HG02970 (cell line): ENCODE measurements at regions not wholly inside any gene's neighbourhood (a gene's known extent, or its start where the extent isn't known, plus 50 kb on each side); places are given as distances from the start of the nearest gene placed in this dataset.
"Not testable (repeated sequence)": the region's sequence is repeated elsewhere in the genome, so short reads cannot be mapped to it uniquely, and the experiment has no call there.

Experiments used
- ATAC-seq: cut with Tn5 transposase; IDR thresholded peaks from one replicate; pipeline ENCODE4 v1.9.1; 2021; ENCODE audit warnings: mild to moderate bottlenecking, moderate library complexity, moderate number of reproducible peaks; ENCODE audit not compliant: unreplicated experiment, low FRiP score

DNA sequence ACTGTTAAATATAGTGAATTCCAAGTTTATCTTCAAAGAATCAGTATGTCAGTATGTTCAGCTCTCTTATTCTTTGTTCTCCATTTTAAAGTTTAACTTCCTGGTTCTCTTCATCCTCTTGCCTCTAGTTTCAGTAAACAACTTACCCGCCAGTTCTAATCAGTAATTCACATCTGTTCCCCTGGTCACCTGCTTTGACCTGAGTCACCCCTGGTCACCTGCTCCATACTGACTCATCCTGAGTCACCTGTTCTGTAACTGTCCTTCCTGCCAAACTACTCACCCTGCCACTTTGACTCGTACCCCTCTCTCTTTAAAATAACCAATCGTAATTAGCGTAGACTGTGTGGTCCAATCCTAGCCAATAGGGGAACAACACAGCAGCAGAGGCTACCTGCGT is 992.7 kb upstream of the HS3ST1 start:
- no peak for ATAC-seq

DNA sequence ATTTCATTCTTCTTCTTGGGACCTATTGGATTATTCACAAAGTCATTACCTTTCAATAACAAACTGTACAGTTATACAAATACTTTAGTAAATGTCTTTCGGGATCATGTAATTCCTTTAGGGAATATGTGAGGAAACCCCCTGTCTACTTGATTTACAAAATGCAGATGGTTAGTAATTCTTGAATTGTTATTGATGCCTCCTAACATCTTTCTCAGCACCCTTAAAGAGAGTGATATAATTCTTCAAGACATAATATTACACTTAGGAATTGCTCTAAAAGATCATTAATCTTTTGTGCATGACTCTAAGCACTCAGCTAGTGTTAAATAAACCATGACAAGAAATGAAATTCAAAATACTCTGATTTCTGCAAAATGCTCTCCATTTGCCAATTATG is 988.1 kb upstream of the HS3ST1 start:
- ATAC-seq: no peak

DNA sequence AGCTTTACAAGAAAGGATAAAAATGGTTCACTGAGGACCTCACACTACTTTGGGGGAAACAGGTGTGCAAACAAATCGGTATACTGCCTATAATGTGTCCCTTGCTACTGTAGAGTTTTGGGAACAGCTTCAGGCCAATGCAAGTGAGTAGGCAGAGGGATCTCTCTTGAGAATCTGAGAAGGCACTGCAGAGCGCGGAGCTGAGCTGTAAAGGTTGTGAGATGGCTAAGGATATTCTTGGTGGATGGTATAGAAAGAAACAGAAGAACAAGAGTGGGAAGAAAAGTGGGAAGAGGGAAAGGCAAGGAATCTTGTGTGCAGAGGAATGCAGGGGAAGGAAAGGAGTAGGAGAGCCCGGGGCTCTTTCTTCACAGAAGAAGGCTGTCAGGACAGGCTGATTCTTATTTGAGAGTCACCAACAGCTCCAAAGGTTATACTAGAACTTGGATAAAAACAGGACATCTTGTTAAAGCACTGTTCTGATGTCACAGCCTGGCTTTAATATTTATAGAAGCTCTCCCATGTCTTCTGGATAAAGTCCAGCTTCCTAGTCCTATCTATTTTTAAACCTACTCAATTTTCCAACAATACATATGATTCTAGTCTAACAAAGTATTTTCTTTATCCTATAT is 985.6 kb upstream of the HS3ST1 start:
- no peak for ATAC-seq

DNA sequence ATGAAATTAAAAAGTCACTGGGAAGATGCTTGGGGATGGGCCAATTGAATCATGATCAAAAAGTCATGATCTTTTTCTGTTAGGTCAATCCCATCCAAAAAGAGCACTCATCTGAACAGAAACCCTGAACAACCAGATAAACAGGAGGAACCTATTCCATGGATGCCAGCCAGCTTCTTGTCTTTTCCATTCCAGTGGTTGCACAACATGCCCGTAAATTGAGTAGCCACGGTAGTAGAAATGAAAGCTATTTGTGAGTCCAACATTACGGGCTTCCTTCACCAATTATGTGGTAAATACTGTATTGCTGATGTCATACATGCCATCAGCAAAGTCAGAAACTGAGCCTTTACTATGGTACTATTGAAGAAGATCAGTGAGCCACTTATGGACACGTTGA is 982.4 kb upstream of the HS3ST1 start:
- ATAC-seq: no peak

DNA sequence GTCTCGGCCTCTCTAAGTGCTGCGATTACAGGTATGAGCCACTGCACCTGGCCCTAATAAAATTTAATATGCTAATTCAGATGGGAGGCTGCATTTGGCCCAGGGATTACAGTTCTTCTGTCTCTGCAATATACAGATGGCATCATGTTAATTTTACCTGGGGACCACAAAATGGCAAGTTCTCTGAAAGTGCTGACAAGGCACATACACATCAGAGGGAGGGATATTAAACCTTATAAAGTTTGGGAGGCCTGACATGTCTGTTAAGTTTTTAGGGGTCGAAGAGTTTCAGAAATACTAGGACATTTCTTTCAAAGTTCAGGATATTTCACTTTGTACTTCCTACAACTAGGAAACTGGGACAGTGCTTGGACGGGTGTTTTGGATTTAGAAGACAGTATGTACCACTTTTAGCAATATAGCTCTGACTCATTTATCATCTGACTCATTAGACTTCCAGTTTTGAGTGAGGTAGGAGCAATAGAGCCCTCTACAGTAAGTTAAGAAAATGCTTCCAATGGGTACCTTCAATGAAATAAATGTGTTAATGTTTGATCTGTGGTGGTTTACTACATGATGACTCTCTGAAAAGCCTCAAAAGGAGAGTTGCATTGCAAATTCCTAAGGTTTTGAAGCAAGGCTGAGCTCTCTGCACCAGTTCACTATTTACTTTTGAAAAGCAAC is 981.0 kb upstream of the HS3ST1 start:
- no peak for ATAC-seq

DNA sequence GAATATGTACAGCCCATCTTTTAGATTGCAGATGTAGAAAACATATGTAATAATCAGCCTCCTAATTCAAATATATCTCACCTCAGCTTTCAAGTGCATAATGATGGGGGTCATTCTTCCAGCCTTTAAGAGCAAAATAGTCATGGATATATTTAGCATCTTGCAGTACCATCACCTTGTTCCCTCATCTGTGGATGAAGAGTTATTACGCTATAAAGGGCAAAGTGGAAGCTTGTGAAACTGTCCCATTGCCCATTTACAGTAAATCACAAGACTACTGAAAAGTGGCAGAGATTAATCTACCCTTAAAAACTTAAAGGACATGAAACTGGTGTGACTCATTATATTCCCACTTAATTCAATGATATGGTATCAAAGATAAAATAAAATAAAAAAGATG is 979.7 kb upstream of the HS3ST1 start:
- ATAC-seq: no peak

DNA sequence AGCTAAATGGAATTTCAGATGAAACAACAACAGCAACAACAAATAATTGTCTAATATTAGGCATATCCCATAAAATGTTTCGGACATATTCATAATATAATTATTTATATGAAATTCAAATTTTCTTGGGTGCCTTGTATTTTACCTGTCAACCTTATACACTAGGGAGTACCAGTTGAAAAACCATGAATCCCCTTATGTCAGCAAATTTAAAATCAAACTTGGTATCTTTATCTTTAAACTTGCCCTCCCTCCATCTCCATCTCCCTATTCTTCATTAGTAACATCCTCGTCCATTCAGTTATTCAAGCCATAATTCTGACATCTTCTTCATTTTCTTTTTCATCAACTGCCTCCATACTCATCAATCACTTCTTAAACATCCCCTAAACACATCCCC is 974.5 kb upstream of the HS3ST1 start:
- no peak for ATAC-seq

DNA sequence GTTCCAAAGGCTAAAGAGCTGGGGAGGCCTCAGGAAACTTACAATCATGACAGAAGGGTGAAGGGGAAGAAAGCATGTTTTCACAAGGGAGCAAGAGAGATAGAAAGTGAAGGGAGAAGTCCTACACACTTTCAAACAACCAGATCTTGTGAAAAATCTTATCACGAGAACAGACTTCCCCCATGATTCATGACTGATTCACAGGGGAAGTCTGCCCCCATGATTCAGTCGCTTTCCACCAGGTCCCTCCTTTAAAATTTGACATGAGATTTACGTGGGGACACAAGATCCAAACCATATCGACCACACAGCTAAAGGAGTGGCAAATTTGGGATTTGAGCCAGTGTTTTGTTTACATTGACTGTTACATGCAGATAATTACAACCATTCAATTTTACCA is 971.1 kb upstream of the HS3ST1 start:
- ATAC-seq: no peak

DNA sequence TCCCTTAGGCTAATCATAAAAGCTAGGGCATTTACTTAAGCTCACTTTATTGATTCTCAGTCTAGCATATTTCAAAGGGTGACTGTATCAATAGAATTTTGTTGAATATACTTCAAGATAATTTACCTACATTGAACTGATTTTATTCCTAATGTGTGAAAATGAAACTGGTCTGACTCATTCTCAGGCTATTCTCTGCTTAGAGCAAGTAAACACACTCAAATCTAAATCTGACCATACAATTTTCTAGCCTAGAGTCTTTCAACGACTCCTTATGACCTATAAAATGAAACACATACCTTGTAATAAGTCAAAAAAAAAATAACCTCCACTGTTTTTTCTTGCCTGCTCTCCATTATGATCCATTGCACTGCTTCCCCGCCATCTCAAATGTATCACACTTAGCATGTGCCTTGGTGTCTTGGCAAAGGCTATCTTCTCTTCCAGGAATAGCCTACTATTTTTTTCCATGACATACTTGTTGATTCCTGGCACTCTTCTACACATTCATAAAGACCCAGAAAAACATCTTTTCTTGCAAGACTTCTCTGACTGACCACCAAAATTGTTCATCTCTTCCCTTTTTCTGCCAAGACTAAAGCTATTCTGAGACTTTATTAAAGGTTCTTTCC is 965.1 kb upstream of the HS3ST1 start:
- ATAC-seq: no peak

DNA sequence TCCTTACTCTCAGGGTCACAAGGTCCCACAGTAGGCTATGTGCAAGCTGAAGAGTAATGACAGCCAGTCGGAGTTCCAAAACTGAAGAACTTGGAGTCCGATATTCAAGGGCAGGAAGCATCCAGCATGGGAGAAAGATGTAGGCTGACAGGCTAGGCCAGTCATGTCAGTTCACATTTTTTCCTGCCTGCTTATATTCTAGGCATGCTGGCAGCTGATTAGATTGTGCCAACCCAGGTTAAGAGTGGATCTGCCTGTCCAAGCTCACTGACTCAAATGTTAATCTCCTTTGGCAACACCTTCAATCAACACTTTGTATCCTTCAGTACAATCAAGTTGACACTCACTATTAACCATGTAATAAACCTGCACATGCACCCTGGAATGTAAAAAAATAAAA is 960.9 kb upstream of the HS3ST1 start:
- no peak for ATAC-seq

DNA sequence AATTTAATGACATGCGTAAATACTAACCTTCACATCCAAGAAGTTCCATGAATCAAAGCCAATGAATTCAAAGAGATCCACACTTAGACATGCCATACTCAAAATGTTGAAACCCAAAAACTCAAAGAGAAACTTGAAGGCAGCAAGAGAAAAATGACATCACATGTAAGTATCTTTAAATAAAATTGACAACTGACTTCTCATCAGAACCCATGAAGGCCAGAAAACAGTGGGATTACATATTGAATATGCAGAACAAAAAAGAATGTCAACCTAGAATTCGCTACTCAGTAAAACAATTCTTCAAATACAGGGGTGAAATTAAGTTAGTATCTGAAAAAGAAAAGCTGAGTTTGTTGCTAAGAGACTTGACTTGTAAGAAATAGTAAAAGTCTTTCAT is 953.9 kb upstream of the HS3ST1 start:
- ATAC-seq: no peak

DNA sequence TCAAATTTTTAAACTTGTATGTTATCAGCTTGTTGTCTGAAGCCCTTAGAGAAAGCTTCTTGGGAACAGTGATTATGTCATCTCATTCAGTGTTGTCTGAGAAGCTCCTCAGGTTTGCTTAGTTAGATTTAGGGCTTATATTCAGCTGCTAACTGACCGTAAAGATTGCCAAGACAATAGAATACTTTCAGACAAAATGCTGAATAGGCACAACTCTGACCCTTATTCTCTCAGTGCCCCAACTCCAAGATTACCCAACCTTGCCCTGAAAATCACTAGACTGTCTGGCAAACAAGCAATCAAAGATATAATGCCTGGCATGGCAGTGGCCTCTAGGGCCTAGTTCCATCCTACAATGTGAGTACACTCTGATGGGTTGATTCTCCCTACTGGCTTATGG is 950.5 kb upstream of the HS3ST1 start:
- ATAC-seq: no peak

DNA sequence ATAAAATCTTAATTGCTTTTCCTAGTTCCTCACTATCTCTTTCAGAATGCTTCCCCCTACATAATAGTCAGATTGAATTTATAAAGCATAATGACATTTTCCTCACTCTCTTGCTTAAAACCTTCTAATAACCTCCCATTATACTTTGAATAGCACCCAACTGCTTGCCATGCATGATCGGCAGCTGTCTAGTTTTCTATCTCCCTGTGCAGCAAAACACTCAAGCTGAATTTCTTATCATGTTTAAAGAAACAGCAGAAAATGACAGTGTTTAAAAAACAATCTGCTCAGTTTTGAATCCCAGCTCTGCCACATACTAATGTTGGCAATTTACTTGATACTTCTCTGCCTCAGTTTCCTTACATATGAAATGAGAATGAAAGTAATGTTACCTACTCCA is 947.1 kb upstream of the HS3ST1 start:
- no peak for ATAC-seq

DNA sequence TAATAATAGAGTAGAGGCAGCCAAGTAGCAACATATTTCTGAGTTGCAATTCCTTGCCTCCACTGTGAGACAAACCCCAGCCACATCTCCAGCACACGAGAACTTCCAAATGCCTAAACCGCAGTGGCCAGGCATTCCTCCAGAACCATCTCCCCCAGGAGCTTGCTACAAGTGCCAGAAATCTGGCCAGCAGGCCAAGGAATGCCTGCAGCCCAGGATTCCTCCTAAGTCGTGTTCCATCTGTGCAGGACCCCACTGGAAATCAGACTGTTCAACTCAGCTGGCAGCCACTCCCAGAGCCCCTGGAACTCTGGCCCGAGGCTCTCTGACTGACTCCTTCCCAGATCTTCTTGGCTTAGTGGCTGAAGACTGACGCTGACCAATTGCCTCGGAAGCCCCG is 937.2 kb upstream of the HS3ST1 start:
- not testable (repeated sequence) for ATAC-seq

DNA sequence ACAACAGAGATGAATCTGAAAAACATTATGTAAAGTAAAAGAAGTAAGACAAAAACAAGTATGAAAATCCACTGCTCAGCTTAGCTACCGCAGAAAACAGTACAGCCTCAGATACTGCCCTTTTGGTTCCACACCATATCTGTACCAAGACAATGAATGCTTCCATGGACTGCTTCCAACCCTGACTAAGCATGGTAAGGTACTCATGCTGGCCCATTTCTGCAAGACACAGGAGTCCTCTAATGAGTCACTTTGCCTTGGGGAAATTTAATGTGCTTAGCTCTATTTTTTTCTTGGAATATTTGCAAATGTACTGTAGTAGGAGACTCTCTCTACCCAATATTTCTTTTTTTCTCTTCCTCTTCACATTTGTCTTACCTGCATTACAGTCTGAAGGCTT is 931.7 kb upstream of the HS3ST1 start:
- ATAC-seq: no peak

DNA sequence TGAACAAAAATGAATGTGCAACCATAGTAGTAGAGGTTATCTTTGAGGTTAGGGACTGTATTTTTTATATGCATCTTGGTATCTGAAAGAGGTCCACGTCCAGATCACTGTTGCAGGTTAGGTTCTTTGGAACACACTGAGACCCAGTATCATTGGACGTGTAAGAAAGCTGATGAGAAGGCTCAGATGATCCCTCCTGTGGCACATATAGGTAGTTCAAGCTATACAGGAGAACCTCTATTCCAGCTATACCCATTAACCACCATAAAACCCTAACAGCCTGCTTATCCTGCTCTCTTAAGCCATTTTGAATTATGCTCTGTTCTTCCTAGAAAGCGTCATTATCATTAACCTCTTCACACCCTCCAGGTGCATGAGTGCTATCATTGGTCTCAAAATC is 930.7 kb upstream of the HS3ST1 start:
- no peak for ATAC-seq

DNA sequence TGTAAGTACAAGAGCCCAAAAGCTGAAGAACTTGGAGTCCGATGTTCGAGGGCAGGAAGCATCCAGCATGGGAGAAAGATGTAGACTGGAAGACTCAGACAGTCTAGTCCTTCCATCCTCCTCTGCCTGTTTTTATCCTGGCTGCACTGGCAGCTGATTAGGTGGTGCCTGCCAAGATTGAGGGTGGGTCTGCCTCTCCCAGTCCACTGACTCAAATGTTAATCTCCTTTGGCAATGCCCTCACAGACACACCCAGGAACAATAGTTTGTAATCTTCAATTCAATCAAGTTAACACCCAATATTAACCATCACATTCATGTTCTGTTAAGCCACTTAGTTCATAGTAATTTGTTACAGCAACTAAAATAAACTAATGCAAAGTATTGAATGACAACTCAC is 904.4 kb upstream of the HS3ST1 start:
- ATAC-seq: not testable (repeated sequence)

DNA sequence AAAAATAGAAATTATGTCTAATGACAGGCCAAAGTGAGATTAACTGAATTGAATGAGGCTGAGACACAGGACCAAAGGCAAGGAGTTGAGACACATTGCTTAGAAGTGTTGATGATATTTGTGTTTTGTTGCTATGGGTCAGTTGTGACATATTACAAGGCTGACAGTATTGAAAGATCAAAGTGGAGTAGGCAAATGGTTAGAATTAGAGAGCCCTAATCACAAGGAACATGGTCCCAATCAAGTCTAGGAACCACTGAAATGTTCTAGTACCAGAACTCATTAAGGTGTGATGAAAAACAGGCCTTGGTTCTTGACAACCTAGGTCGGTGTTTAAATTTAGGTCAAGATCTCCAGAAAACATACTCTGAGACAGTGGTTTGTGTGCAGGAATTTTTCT is 896.3 kb upstream of the HS3ST1 start:
- no peak for ATAC-seq

DNA sequence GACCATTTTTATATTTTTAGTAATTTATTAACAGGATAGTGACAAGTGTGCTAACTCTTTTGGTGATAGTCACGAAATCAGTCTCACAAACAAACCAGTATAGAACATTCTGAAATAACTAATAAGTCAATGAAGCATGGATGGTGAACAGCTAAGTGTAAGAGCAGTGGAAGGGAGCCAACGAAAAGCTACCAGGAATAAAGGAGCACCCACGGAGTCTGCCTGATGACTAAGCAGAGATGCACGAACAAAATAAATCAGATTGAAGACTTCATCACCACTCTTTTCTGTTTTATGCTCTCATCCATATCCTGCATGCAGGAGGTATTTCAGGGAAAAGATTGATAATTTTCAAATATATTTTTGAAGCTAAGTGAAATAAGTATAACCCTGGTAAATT is 891.1 kb upstream of the HS3ST1 start:
- no peak for ATAC-seq

DNA sequence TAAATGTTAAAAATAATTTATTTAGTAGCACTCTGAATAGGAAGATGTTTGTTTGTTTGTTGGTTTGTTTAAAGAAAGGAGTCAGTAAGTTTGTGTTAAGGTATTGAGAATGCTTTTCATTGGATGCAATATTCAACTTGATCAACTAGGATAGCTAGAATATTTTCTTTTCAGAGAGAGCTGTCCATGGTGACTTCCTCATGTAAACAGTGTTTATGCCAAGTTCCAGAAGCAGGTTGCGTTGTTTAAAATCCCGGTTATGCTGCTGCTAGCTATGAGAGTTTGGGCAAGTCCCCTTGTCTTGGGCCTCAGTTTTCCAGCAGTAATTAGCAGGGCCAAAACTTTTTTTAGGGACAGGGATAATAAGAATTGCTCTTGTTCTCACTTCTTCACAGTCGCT is 876.2 kb upstream of the HS3ST1 start:
- ATAC-seq: no peak

DNA sequence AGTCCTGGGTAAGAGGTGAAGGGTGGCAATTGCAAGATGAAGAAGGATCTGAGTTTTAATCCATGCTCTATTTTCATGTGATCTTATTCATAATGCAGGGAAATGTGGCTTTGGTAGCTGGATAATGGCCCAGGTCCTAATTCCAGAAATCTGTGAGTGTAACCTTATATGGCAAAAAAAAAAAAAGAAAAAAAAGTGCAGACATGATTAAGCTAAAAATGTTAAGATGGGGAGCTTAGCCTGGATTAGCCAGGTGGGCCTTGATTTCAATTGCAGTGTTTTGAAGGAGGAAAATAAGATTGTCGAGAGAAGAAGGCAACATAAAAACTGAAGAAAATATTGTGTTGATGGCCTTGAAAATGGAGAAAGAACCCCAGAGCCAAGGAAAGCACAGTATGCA is 867.7 kb upstream of the HS3ST1 start:
- ATAC-seq: no peak

DNA sequence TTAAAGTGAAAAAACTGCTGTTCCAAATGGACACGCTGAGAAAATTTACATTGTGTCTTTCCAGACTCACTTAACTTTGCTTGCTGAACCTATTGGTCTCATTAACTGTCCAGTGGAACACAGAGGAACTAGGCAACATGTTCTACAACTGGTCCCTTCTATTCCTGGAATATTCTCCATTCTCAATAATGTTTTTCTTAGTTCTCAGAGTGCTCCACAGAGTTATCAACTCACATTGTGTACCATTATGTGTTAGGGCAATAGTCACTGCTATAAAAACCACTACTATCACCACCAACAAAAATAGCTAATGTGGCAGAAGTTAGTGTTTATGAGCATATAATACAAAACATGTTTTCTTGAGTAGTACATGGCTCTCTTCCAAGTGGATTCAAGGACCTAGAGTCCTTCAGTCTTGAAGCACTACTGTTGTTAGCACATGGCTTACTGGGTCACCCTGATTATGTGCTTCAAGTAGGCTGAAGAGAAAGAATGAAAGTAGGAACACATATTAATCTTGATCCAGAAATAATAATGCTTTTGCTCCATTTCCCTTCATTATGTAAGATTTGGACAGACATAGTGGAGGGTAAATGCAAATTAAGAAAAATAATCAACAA is 865.3 kb upstream of the HS3ST1 start:
- no peak for ATAC-seq
